GM18498 (cell line): ENCODE measurements at regions not wholly inside any gene's neighbourhood (a gene's known extent, or its start where the extent isn't known, plus 50 kb on each side); places are given as distances from the start of the nearest gene placed in this dataset.
"Not testable (repeated sequence)": the region's sequence is repeated elsewhere in the genome, so short reads cannot be mapped to it uniquely, and the experiment has no call there.

Experiments used
- ATAC-seq: cut with Tn5 transposase; IDR thresholded peaks from one replicate; pipeline ENCODE4 v1.9.1; 2021; ENCODE audit warnings: mild to moderate bottlenecking, moderate library complexity; ENCODE audit not compliant: unreplicated experiment

- ATAC-seq: no peak
Observed at GRCh38 chr15:53038655-53038941, 248.5 kb upstream of the ONECUT1 start.

GRCh38 chr15:53037904-53038654 lies 247.9 kb upstream of the ONECUT1 start:
- ATAC-seq: no peak

GRCh38 chr15:53036641-53037040 lies 246.5 kb upstream of the ONECUT1 start:
- ATAC-seq: no peak

- ATAC-seq: no peak
Observed at GRCh38 chr15:53034767-53035245, 244.7 kb upstream of the ONECUT1 start.

- no peak for ATAC-seq
Observed at GRCh38 chr15:53033709-53034108, 243.6 kb upstream of the ONECUT1 start.

- no peak for ATAC-seq
Observed at GRCh38 chr15:53031469-53031868, 241.3 kb upstream of the ONECUT1 start.

- no peak for ATAC-seq
Observed at GRCh38 chr15:53022788-53023187, 232.7 kb upstream of the ONECUT1 start.

- ATAC-seq: no peak
Observed at GRCh38 chr15:53013329-53013728, 223.2 kb upstream of the ONECUT1 start.

- not testable (repeated sequence) for ATAC-seq
Observed at GRCh38 chr15:53011779-53012178, 221.6 kb upstream of the ONECUT1 start.

GRCh38 chr15:53009093-53009492 lies 219.0 kb upstream of the ONECUT1 start:
- ATAC-seq: no peak

GRCh38 chr15:53000409-53000808 lies 210.3 kb upstream of the ONECUT1 start:
- no peak for ATAC-seq

GRCh38 chr15:52997123-52997522 lies 207.0 kb upstream of the ONECUT1 start:
- no peak for ATAC-seq

GRCh38 chr15:52994290-52994689 lies 204.2 kb upstream of the ONECUT1 start:
- no peak for ATAC-seq

- no peak for ATAC-seq
Observed at GRCh38 chr15:52984507-52984906, 194.4 kb upstream of the ONECUT1 start.

- ATAC-seq: no peak
Observed at GRCh38 chr15:52980446-52980845, 190.3 kb upstream of the ONECUT1 start.

GRCh38 chr15:52976516-52977075 lies 186.5 kb upstream of the ONECUT1 start:
- no peak for ATAC-seq

- ATAC-seq: no peak
Observed at GRCh38 chr15:52975941-52976449, 185.9 kb upstream of the ONECUT1 start.

GRCh38 chr15:52963865-52964264 lies 173.7 kb upstream of the ONECUT1 start:
- no peak for ATAC-seq

GRCh38 chr15:52960283-52960682 lies 170.1 kb upstream of the ONECUT1 start:
- ATAC-seq: no peak

GRCh38 chr15:52943746-52944145 lies 153.6 kb upstream of the ONECUT1 start:
- ATAC-seq: no peak

GRCh38 chr15:52936489-52936888 lies 146.4 kb upstream of the ONECUT1 start:
- ATAC-seq: no peak

GRCh38 chr15:52925130-52925529 lies 135.0 kb upstream of the ONECUT1 start:
- no peak for ATAC-seq

GRCh38 chr15:52924630-52925029 lies 134.5 kb upstream of the ONECUT1 start:
- ATAC-seq: no peak
